Gastrocnemius medialis (tissue), 4 donors: ENCODE measurements at regions not wholly inside any gene's neighbourhood (a gene's known extent, or its start where the extent isn't known, plus 50 kb on each side); places are given as distances from the start of the nearest gene placed in this dataset.

Experiments
- CTCF ChIP-seq, 5 experiments: fragments of 450-650 bp in 3 of 5; fragments of 200-600 bp in 2 of 5; sonication (generic) in 2 of 5; IDR thresholded peaks in 4 of 5; conservative IDR thresholded peaks in 1 of 5; 1 replicate in 4 of 5; 2 replicates in 1 of 5; pipeline ENCODE4 v1.5.1; 2016 to 2019; ENCODE audit warnings: antibody characterized with exemption in 5 of 5, mild to moderate bottlenecking in 3 of 5, moderate library complexity in 3 of 5
- POLR2A ChIP-seq, 2 donors: fragments of 450-650 bp; IDR thresholded peaks; one replicate each; pipeline ENCODE4 v1.6.1; 2017; ENCODE audit warnings: antibody characterized with exemption in 2 of 2, mild to moderate bottlenecking in 2 of 2, moderate library complexity in 2 of 2

GRCh38 chr2:239521518-239521815 lies 120.6 kb upstream of the HDAC4 start:
- no peak for TF ChIP-seq CTCF (IDR thresholded peaks at IDR 0.05 in 4 of 5, conservative IDR thresholded peaks at IDR 0.05 in 1 of 5)
- no peak for TF ChIP-seq POLR2A (IDR thresholded peaks at IDR 0.05)
